PC-3 (cell line): ENCODE measurements at regions not wholly inside any gene's neighbourhood (a gene's known extent, or its start where the extent isn't known, plus 50 kb on each side); places are given as distances from the start of the nearest gene placed in this dataset.

Experiments
- ATAC-seq: fragments of 200-7000 bp; cut with Tn5 transposase; 2 replicates; pipeline ENCODE4 v1.9.1; 2020; ENCODE audit warnings: mild to moderate bottlenecking, moderate library complexity
- BruUV-seq: library from RNA; stranded (reverse); fragments of 400-500 nt; replicated peaks from 2 replicates; lab custom pipeline; 2021; lab: Mats Ljungman, UMichigan
- CTCF ChIA-PET: fragments of 300-600 bp; sonication (Branson Sonifier 250); formaldehyde crosslinking; loops from one replicate; lab custom pipeline; 2022; ENCODE audit warnings: antibody characterized with exemption; lab: Charles Lee
- POLR2A ChIA-PET: fragments of 300-600 bp; sonication (Branson Sonifier 250); formaldehyde crosslinking; loops from one replicate; lab custom pipeline; 2022; ENCODE audit warnings: antibody characterized with exemption; ENCODE audit not compliant: unreplicated experiment; lab: Charles Lee
- DNase-seq: peaks from one replicate; pipeline ENCODE4 v3.0.0-alpha.2; 2015
- H2AFZ ChIP-seq: fragments of 300-600 bp; sonication (generic); 2 replicates; pipeline ENCODE4 v1.6.0; 2016; ENCODE audit warnings: antibody characterized with exemption, low read length
- H3F3A ChIP-seq: fragments of 300-600 bp; sonication (generic); one replicate; pipeline ENCODE4 v1.6.0; 2017; ENCODE audit warnings: antibody characterized with exemption, low read length, control low read depth, mild to moderate bottlenecking; ENCODE audit not compliant: unreplicated experiment
- H3K27ac ChIP-seq: fragments of 300-600 bp; sonication (generic); 2 replicates; pipeline ENCODE4 v1.5.1; 2016; ENCODE audit warnings: mild to moderate bottlenecking, low read length
- H3K27me3 ChIP-seq: fragments of 300-600 bp; sonication (generic); 2 replicates; pipeline ENCODE4 v1.6.1; 2016; ENCODE audit warnings: low read length, mixed read lengths
- H3K36me3 ChIP-seq: fragments of 300-600 bp; sonication (generic); 2 replicates; pipeline ENCODE4 v1.6.1; 2016; ENCODE audit warnings: low read depth, mixed run types, low read length, mixed read lengths
- H3K4me1 ChIP-seq: fragments of 300-600 bp; sonication (generic); 2 replicates; pipeline ENCODE4 v1.5.1; 2016; ENCODE audit warnings: low read length; ENCODE audit not compliant: insufficient read depth
- H3K4me2 ChIP-seq: fragments of 300-600 bp; sonication (generic); 2 replicates; pipeline ENCODE4 v1.6.0; 2016; ENCODE audit warnings: low read length
- H3K4me3 ChIP-seq: fragments of 300-600 bp; sonication (generic); 2 replicates; pipeline ENCODE4 v1.5.1; 2016; ENCODE audit warnings: mild to moderate bottlenecking, low read length, mixed read lengths
- H3K79me2 ChIP-seq: fragments of 300-600 bp; sonication (generic); 2 replicates; pipeline ENCODE4 v1.6.1; 2017; ENCODE audit warnings: low read length, mixed read lengths
- H3K9ac ChIP-seq: fragments of 300-600 bp; sonication (generic); 2 replicates; pipeline ENCODE4 v1.6.0; 2016; ENCODE audit warnings: mild to moderate bottlenecking, low read length
- H3K9me2 ChIP-seq: fragments of 300-600 bp; sonication (generic); replicated peaks from 2 replicates; pipeline ENCODE4 v1.6.1; 2016; ENCODE audit warnings: mixed run types, low read length, mixed read lengths
- H3K9me3 ChIP-seq: fragments of 300-600 bp; sonication (generic); 2 replicates; pipeline ENCODE4 v1.6.1; 2016; ENCODE audit warnings: low read length, mixed read lengths
- H4K20me1 ChIP-seq: fragments of 300-600 bp; sonication (generic); 2 replicates; pipeline ENCODE4 v1.6.1; 2016; ENCODE audit warnings: low read length, mixed read lengths
- CTCF ChIP-seq: fragments of 300-600 bp; sonication (generic); conservative IDR thresholded peaks from 2 replicates; pipeline ENCODE4 v1.5.1; 2017; ENCODE audit warnings: antibody characterized with exemption, low read depth, mild to moderate bottlenecking, low read length
- EZH2 ChIP-seq: fragments of 300-600 bp; sonication (generic); IDR thresholded peaks from one replicate; pipeline ENCODE4 v1.6.1; 2017; ENCODE audit warnings: antibody characterized with exemption, mild to moderate bottlenecking, low read length; ENCODE audit not compliant: unreplicated experiment
- EZH2phosphoT487 ChIP-seq: fragments of 300-600 bp; sonication (generic); IDR thresholded peaks from 2 replicates; pipeline ENCODE4 v1.6.1; 2018; ENCODE audit warnings: mild to moderate bottlenecking, antibody characterized with exemption, low read length, borderline replicate concordance
- intact Hi-C: fragments of 100-400 bp; cut with micrococcal nuclease; formaldehyde crosslinking; loops from 2 replicates; pipeline ENCODE4 v1.9.0; 2023

GRCh38 chr6:139638179-139638941 lies 263.9 kb upstream of the CITED2 start:
- POLR2A ChIA-PET, result interaction anchor here (0.6 kb wide), 1 partner anchor 79 kb away, joined by 3 read pairs; no protein-coding TSS in a partner anchor
- Histone ChIP-seq H3K4me3 (no peak overlapping the region), H3K9me3 (no peaks in the 10 kb centered on the region), H3K27ac (no peak overlapping the region), H3K4me2 (no peak overlapping the region), H3K79me2 (no peaks in the 10 kb centered on the region), H3K27me3 (no peaks in the 10 kb centered on the region), H3K9me2 (no peaks in the 10 kb centered on the region), H4K20me1 (no peaks in the 10 kb centered on the region), H3K9ac (no peak overlapping the region), H3F3A (no peaks in the 10 kb centered on the region), H3K4me1 (no peaks in the 10 kb centered on the region), H2AFZ (no peak overlapping the region), H3K36me3 (no peaks in the 10 kb centered on the region)
- DNase-seq (no peak), ATAC-seq (no peak)
- no TSS peak for BruUV-seq
- TF ChIP-seq CTCF (no peak), EZH2phosphoT487 (no peak), EZH2 (no peak)
- CTCF ChIA-PET, result no interaction called here
- intact Hi-C loops, result no loop called here

GRCh38 chr6:139637766-139638165 lies 263.3 kb upstream of the CITED2 start:
- BruUV-seq, result no TSS peak
- Histone ChIP-seq H2AFZ (no peak overlapping the region), H3K27me3 (no peaks in the 10 kb centered on the region), H3K9me2 (no peaks in the 10 kb centered on the region), H3F3A (no peaks in the 10 kb centered on the region), H3K4me3 (no peak overlapping the region), H3K36me3 (no peaks in the 10 kb centered on the region), H3K79me2 (no peaks in the 10 kb centered on the region), H3K4me2 (no peak overlapping the region), H3K9me3 (no peaks in the 10 kb centered on the region), H3K27ac (no peak overlapping the region), H3K9ac (no peak overlapping the region), H3K4me1 (no peaks in the 10 kb centered on the region), H4K20me1 (no peaks in the 10 kb centered on the region)
- DNase-seq, result no peak
- POLR2A ChIA-PET, result no interaction called here
- intact Hi-C loops, result no loop called here
- TF ChIP-seq CTCF, result no peak
- TF ChIP-seq EZH2phosphoT487, result no peak
- no peak for TF ChIP-seq EZH2
- no peak for ATAC-seq
- CTCF ChIA-PET, result no interaction called here

DNA sequence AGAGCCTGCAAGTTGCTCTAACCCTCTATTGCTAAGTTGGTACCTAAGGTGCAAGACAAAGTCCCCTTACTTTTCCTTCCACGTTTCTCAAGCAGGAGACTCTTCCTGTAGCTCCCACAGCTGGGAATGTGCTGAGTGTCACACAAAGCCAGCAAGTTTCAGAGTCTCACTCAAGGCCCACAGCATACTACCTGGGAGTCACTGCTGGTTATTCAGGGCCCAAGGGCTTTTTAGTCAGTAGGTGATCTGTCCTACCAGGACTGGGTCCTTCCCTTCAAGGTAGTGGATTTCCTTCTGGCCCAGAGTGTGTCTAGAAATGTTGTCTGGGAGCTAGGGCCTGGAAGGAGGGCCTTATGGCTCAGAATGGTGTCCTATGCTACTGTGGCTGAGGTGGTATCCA lies 261.9 kb upstream of the CITED2 start:
- ATAC-seq (no peak), DNase-seq (no peak)
- no peaks in the 10 kb centered on the region for H3K4me1 ChIP-seq
- H3K4me3 ChIP-seq, result no peak overlapping the region
- H3K79me2 ChIP-seq, result no peaks in the 10 kb centered on the region
- no peaks in the 10 kb centered on the region for H3K9me3 ChIP-seq
- H4K20me1 ChIP-seq, result no peaks in the 10 kb centered on the region
- POLR2A ChIA-PET, result no interaction called here
- H2AFZ ChIP-seq, result no peak overlapping the region
- H3K27me3 ChIP-seq, result no peaks in the 10 kb centered on the region
- H3K36me3 ChIP-seq, result no peaks in the 10 kb centered on the region
- no peak overlapping the region for H3K4me2 ChIP-seq
- no peaks in the 10 kb centered on the region for H3K9me2 ChIP-seq
- no peak overlapping the region for H3K27ac ChIP-seq
- CTCF ChIA-PET, result no interaction called here
- intact Hi-C loops, result no loop called here
- TF ChIP-seq EZH2, result no peak
- TF ChIP-seq EZH2phosphoT487, result no peak
- TF ChIP-seq CTCF, result no peak
- no peaks in the 10 kb centered on the region for H3F3A ChIP-seq
- no peak overlapping the region for H3K9ac ChIP-seq
- no TSS peak for BruUV-seq
